Thymus (tissue), 11 donors: ENCODE measurements at regions not wholly inside any gene's neighbourhood (a gene's known extent, or its start where the extent isn't known, plus 50 kb on each side); places are given as distances from the start of the nearest gene placed in this dataset.
"Not testable (repeated sequence)": the region's sequence is repeated elsewhere in the genome, so short reads cannot be mapped to it uniquely, and the experiment has no call there.

Experiments
- DNase-seq, 9 donors: peaks; one replicate each; pipeline ENCODE4 v3.0.0-alpha.2; 2013; ENCODE audit warnings: low spot score in 9 of 9, low read depth in 6 of 9, missing footprints in 1 of 9
- H3K27ac ChIP-seq, 2 donors: one replicate each; pipeline ENCODE4 v1.5.1; 2013; ENCODE audit warnings: control low read depth in 1 of 2, low read depth in 1 of 2, low read length in 1 of 2, mild to moderate bottlenecking in 1 of 2, moderate library complexity in 1 of 2
- H3K27me3 ChIP-seq, 2 donors: one replicate each; pipeline ENCODE4 v1.5.1; 2013; ENCODE audit warnings: low read length in 1 of 2; ENCODE audit not compliant: control insufficient read depth in 2 of 2, insufficient read depth in 1 of 2
- H3K36me3 ChIP-seq, 2 donors: one replicate each; pipeline ENCODE4 v1.5.1; 2013; ENCODE audit warnings: low read length in 1 of 2, mild to moderate bottlenecking in 1 of 2, moderate library complexity in 1 of 2; ENCODE audit not compliant: control insufficient read depth in 2 of 2, insufficient read depth in 2 of 2
- H3K4me1 ChIP-seq, 2 donors: one replicate each; pipeline ENCODE4 v1.5.1; 2013; ENCODE audit warnings: low read length in 2 of 2; ENCODE audit not compliant: control insufficient read depth in 2 of 2, insufficient read depth in 2 of 2
- H3K4me3 ChIP-seq, 2 donors: one replicate each; pipeline ENCODE4 v1.5.1; 2013; ENCODE audit warnings: low read length in 2 of 2, control low read depth in 1 of 2, mild to moderate bottlenecking in 1 of 2
- H3K9me3 ChIP-seq, 2 donors: one replicate each; pipeline ENCODE4 v1.5.1; 2013; ENCODE audit warnings: low read length in 1 of 2, mild to moderate bottlenecking in 1 of 2; ENCODE audit not compliant: control insufficient read depth in 2 of 2, insufficient read depth in 1 of 2
- WGBS: extraction: QIAGEN DNeasy Blood & Tissue Kit; methylation state at CpG from one replicate; pipeline ENCODE4 v1.1.7; 2013; 5-methylcytosine and 5-hydroxymethylcytosine counted together
- donor health status: healthy.

GRCh38 chr3:153551536-153552285, 389.7 kb downstream of the RAP2B start:
- Histone ChIP-seq H3K9me3 (no peaks in the 10 kb centered on the region), H3K4me1 (no peaks in the 10 kb centered on the region), H3K27ac (no peak overlapping the region), H3K27me3 (no peaks in the 10 kb centered on the region), H3K4me3 (no peak overlapping the region), H3K36me3 (no peaks in the 10 kb centered on the region)
- DNase-seq: no peak
- WGBS: 80% methylated on average over 4 of the region's 4 CpGs

GRCh38 chr3:153552887-153553604, 391.0 kb downstream of the RAP2B start:
- no peaks in the 10 kb centered on the region for H3K4me1 ChIP-seq
- H3K9me3 ChIP-seq: no peaks in the 10 kb centered on the region
- no peaks in the 10 kb centered on the region for H3K36me3 ChIP-seq
- no peaks in the 10 kb centered on the region for H3K27me3 ChIP-seq
- no peak overlapping the region for H3K4me3 ChIP-seq
- WGBS: 93% methylated on average over 11 of the region's 11 CpGs
- H3K27ac ChIP-seq: no peak overlapping the region
- no peak for DNase-seq

- Histone ChIP-seq H3K36me3 (no peaks in the 10 kb centered on the region), H3K9me3 (no peaks in the 10 kb centered on the region), H3K4me3 (no peak overlapping the region), H3K4me1 (no peaks in the 10 kb centered on the region), H3K27me3 (no peaks in the 10 kb centered on the region), H3K27ac (no peak overlapping the region)
- DNase-seq: no peak
- WGBS: over 99% methylated on average over 2 of the region's 2 CpGs
Measured at GRCh38 chr3:153553605-153553945, 391.5 kb downstream of the RAP2B start.

GRCh38 chr3:153555919-153556318, 393.9 kb downstream of the RAP2B start:
- no peak overlapping the region for H3K27ac ChIP-seq

GRCh38 chr3:153559366-153559765, 397.3 kb downstream of the RAP2B start:
- H3K4me1 ChIP-seq, DNase-seq, H3K27me3 ChIP-seq, H3K27ac ChIP-seq, H3K9me3 ChIP-seq, H3K36me3 ChIP-seq, H3K4me3 ChIP-seq: not testable (repeated sequence)
- WGBS: 94% methylated on average over 1 of the region's 1 CpG

More at GRCh38 chr3:153555919-153556318, 393.9 kb downstream of the RAP2B start:
- H3K4me3 ChIP-seq: no peak overlapping the region
- H3K4me1 ChIP-seq: no peaks in the 10 kb centered on the region
- no peak for DNase-seq
- 76% methylated on average over 2 of the region's 2 CpGs for WGBS
- no peaks in the 10 kb centered on the region for H3K9me3 ChIP-seq
- no peaks in the 10 kb centered on the region for H3K36me3 ChIP-seq
- no peaks in the 10 kb centered on the region for H3K27me3 ChIP-seq

GRCh38 chr3:153567011-153567410, 405.0 kb downstream of the RAP2B start:
- H3K27ac ChIP-seq: no peak overlapping the region
- H3K27me3 ChIP-seq: no peaks in the 10 kb centered on the region
- WGBS: 97% methylated on average over 1 of the region's 1 CpG
- no peak for DNase-seq
- no peak overlapping the region for H3K4me3 ChIP-seq
- peaks cover 0 to 8% of the 10 kb centered on the region in 2 donors for H3K9me3 ChIP-seq
- no peaks in the 10 kb centered on the region for H3K4me1 ChIP-seq
- no peaks in the 10 kb centered on the region for H3K36me3 ChIP-seq

GRCh38 chr3:153567556-153567955, 405.5 kb downstream of the RAP2B start:
- no peaks in the 10 kb centered on the region for H3K27me3 ChIP-seq
- no peak overlapping the region for H3K27ac ChIP-seq
- H3K4me1 ChIP-seq: no peaks in the 10 kb centered on the region
- H3K36me3 ChIP-seq: no peaks in the 10 kb centered on the region
- H3K9me3 ChIP-seq: peaks cover 0 to 8% of the 10 kb centered on the region in 2 donors
- H3K4me3 ChIP-seq: no peak overlapping the region
- no peak for DNase-seq

- H3K4me3 ChIP-seq, H3K36me3 ChIP-seq, H3K9me3 ChIP-seq, DNase-seq, H3K4me1 ChIP-seq, H3K27ac ChIP-seq, H3K27me3 ChIP-seq: not testable (repeated sequence)
- WGBS: 100% methylated on average over 1 of the region's 1 CpG
Measured at GRCh38 chr3:153570481-153570880, 408.5 kb downstream of the RAP2B start.

- Histone ChIP-seq H3K27me3 (no peaks in the 10 kb centered on the region), H3K4me1 (no peaks in the 10 kb centered on the region), H3K36me3 (no peaks in the 10 kb centered on the region), H3K27ac (no peak overlapping the region), H3K9me3 (no peaks in the 10 kb centered on the region), H3K4me3 (no peak overlapping the region)
- DNase-seq: no peak
- 93% methylated on average over 3 of the region's 3 CpGs for WGBS
Measured at GRCh38 chr3:153572165-153572564, 410.1 kb downstream of the RAP2B start.
